ENCODE measurements at regions not wholly inside any gene's neighbourhood (a gene's known extent, or its start where the extent isn't known, plus 50 kb on each side); places are given as distances from the start of the nearest gene placed in this dataset.
A peak's percentile ranks its signal among the peaks of the same experiment; 100 is the strongest.

DNA sequence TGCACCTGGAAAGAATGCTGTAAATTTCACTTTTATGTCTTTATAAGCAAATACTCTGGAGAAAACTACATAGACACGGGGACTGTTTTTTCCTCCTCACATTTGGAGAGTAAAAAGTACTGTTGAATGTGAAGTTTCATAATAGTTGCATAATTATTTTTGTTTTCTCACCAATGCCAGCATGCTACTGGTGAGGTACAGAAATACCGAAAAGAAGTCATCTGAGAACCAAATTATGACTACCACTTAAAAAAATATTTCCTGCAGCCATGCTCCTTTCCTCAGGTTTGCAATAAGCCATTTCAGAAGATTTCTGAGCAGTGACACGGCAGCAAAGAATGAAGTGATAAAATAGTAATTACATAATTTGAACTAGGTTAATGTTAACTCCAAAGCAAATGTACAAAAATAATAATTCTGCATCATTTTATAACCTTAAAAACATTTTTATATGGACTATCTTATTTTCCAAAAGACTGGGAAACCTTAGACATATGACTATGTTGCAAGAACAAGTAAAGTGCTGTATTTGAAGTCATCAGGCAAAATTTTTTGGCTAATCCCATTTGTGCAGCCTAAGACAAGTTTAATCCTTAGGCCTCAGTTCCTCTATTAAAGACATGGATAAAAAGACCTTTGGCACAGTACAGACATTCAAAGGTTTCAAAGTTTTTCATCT is 144.7 kb downstream of the PCSK1 start:
- Histone ChIP-seq H3K4me3 (ENCODE audit: low read length) (no peak overlapping the region), H3K4me1 (ENCODE audit: insufficient read depth, low read length) (peaks cover 28% of the 10 kb centered on the region), H3K36me3 (ENCODE audit: insufficient read depth, low read length) (no peaks in the 10 kb centered on the region), H3K9me3 (ENCODE audit: low read length) (peaks cover 4% of the 10 kb centered on the region), H2AFZ (ENCODE audit: low read depth, low read length) (no peak overlapping the region), H3K27me3 (ENCODE audit: insufficient read depth, low read length) (no peaks in the 10 kb centered on the region)

- Histone ChIP-seq H2AFZ (ENCODE audit: low read depth, low read length) (peak overlapping the region; percentile 5), H3K27me3 (ENCODE audit: insufficient read depth, low read length) (no peaks in the 10 kb centered on the region), H3K4me3 (ENCODE audit: low read length) (no peak overlapping the region), H3K9me3 (ENCODE audit: low read length) (peaks cover 4% of the 10 kb centered on the region), H3K4me1 (ENCODE audit: insufficient read depth, low read length) (peaks cover 28% of the 10 kb centered on the region), H3K36me3 (ENCODE audit: insufficient read depth, low read length) (no peaks in the 10 kb centered on the region)
These were observed 145.9 kb downstream of the PCSK1 start for GRCh38 chr5:96287136-96287535.

- no peak overlapping the region for H2AFZ ChIP-seq (ENCODE audit: low read depth, low read length)
- H3K4me3 ChIP-seq (ENCODE audit: low read length), result no peak overlapping the region
- no peaks in the 10 kb centered on the region for H3K27me3 ChIP-seq (ENCODE audit: insufficient read depth, low read length)
- peaks cover 4% of the 10 kb centered on the region for H3K9me3 ChIP-seq (ENCODE audit: low read length)
- peaks cover 28% of the 10 kb centered on the region for H3K4me1 ChIP-seq (ENCODE audit: insufficient read depth, low read length)
- H3K36me3 ChIP-seq (ENCODE audit: insufficient read depth, low read length), result no peaks in the 10 kb centered on the region
These were observed 147.2 kb downstream of the PCSK1 start for GRCh38 chr5:96285823-96286222.

- Histone ChIP-seq H3K4me1 (ENCODE audit: insufficient read depth, low read length) (peaks cover 28% of the 10 kb centered on the region), H3K36me3 (ENCODE audit: insufficient read depth, low read length) (no peaks in the 10 kb centered on the region), H3K9me3 (ENCODE audit: low read length) (peaks cover 4% of the 10 kb centered on the region), H3K27me3 (ENCODE audit: insufficient read depth, low read length) (no peaks in the 10 kb centered on the region), H3K4me3 (ENCODE audit: low read length) (no peak overlapping the region), H2AFZ (ENCODE audit: low read depth, low read length) (no peak overlapping the region)
These were observed 148.2 kb downstream of the PCSK1 start for GRCh38 chr5:96284727-96285389.

DNA sequence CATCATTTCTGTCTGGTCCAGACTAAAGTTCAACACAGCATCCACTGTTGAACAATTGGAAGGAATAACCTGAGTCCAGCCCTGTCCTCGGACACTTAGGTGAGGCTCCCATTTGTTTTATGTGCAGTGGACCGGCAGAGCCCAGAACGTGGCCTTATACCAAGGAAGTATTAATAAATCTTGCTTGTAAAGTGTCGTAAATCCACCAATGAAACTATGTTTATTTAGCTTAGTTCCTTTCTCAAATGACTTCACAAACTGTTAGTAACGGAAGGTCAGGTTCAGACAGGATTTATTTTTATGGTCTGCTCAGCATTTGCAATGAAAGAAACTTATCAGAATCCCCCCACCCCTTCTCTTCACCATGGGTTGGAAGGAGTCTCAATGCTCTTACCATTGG is 149.5 kb downstream of the PCSK1 start:
- H3K4me3 ChIP-seq (ENCODE audit: low read length), result no peak overlapping the region
- no peaks in the 10 kb centered on the region for H3K36me3 ChIP-seq (ENCODE audit: insufficient read depth, low read length)
- peaks cover 4% of the 10 kb centered on the region for H3K9me3 ChIP-seq (ENCODE audit: low read length)
- H2AFZ ChIP-seq (ENCODE audit: low read depth, low read length), result no peak overlapping the region
- H3K27me3 ChIP-seq (ENCODE audit: insufficient read depth, low read length), result no peaks in the 10 kb centered on the region
- peaks cover 28% of the 10 kb centered on the region for H3K4me1 ChIP-seq (ENCODE audit: insufficient read depth, low read length)

GRCh38 chr5:96282020-96282419 is 151.0 kb downstream of the PCSK1 start:
- Histone ChIP-seq H3K36me3 (ENCODE audit: insufficient read depth, low read length) (no peaks in the 10 kb centered on the region), H2AFZ (ENCODE audit: low read depth, low read length) (no peak overlapping the region), H3K4me3 (ENCODE audit: low read length) (no peak overlapping the region), H3K4me1 (ENCODE audit: insufficient read depth, low read length) (peaks cover 17% of the 10 kb centered on the region), H3K9me3 (ENCODE audit: low read length) (peaks cover 4% of the 10 kb centered on the region), H3K27me3 (ENCODE audit: insufficient read depth, low read length) (no peaks in the 10 kb centered on the region)

GRCh38 chr5:96280946-96281393 is 152.1 kb downstream of the PCSK1 start:
- Histone ChIP-seq H3K36me3 (ENCODE audit: insufficient read depth, low read length) (no peaks in the 10 kb centered on the region), H3K9me3 (ENCODE audit: low read length) (peaks cover 4% of the 10 kb centered on the region), H3K4me3 (ENCODE audit: low read length) (no peak overlapping the region), H3K27me3 (ENCODE audit: insufficient read depth, low read length) (no peaks in the 10 kb centered on the region), H2AFZ (ENCODE audit: low read depth, low read length) (no peak overlapping the region), H3K4me1 (ENCODE audit: insufficient read depth, low read length) (peaks cover 6% of the 10 kb centered on the region)

GRCh38 chr5:96279801-96280542 is 153.1 kb downstream of the PCSK1 start:
- Histone ChIP-seq H2AFZ (ENCODE audit: low read depth, low read length) (no peak overlapping the region), H3K4me3 (ENCODE audit: low read length) (no peak overlapping the region), H3K4me1 (ENCODE audit: insufficient read depth, low read length) (no peaks in the 10 kb centered on the region), H3K36me3 (ENCODE audit: insufficient read depth, low read length) (no peaks in the 10 kb centered on the region), H3K9me3 (ENCODE audit: low read length) (peaks cover 4% of the 10 kb centered on the region), H3K27me3 (ENCODE audit: insufficient read depth, low read length) (no peaks in the 10 kb centered on the region)

DNA sequence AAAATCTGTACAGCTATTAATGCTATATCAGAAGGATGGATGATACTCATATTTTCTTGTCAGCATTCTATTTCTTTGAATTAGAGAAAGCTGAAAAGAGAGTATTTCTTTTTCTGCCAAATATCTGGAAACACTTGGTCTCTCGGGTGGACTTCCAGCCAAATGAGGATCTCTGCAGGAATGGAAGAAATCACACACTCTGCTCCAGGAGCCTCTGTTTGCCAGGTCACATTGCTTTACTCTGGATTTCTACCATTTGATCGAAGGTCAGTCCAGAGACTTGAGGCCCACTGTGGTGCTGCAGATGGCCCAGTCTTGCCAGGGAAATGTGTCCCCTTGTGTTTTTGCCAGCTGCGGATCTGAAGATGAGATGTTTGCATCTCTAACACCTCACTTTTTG is 154.1 kb downstream of the PCSK1 start:
- H3K27me3 ChIP-seq (ENCODE audit: insufficient read depth, low read length), result no peaks in the 10 kb centered on the region
- peaks cover 4% of the 10 kb centered on the region for H3K9me3 ChIP-seq (ENCODE audit: low read length)
- H3K4me1 ChIP-seq (ENCODE audit: insufficient read depth, low read length), result no peaks in the 10 kb centered on the region
- no peaks in the 10 kb centered on the region for H3K36me3 ChIP-seq (ENCODE audit: insufficient read depth, low read length)
- H3K4me3 ChIP-seq (ENCODE audit: low read length), result no peak overlapping the region
- H2AFZ ChIP-seq (ENCODE audit: low read depth, low read length), result no peak overlapping the region

GRCh38 chr5:96275051-96275450 is 158.0 kb downstream of the PCSK1 start:
- H3K9me3 ChIP-seq (ENCODE audit: low read length), result peaks cover 3% of the 10 kb centered on the region
- no peaks in the 10 kb centered on the region for H3K36me3 ChIP-seq (ENCODE audit: insufficient read depth, low read length)

GRCh38 chr5:96265487-96265886 is 167.6 kb downstream of the PCSK1 start:
- H3K4me1 ChIP-seq (ENCODE audit: insufficient read depth, low read length), result no peaks in the 10 kb centered on the region
- no peaks in the 10 kb centered on the region for H3K36me3 ChIP-seq (ENCODE audit: insufficient read depth, low read length)
- H3K9me3 ChIP-seq (ENCODE audit: low read length), result peaks cover 3% of the 10 kb centered on the region
- no peak overlapping the region for H2AFZ ChIP-seq (ENCODE audit: low read depth, low read length)
- no peaks in the 10 kb centered on the region for H3K27me3 ChIP-seq (ENCODE audit: insufficient read depth, low read length)
- no peak overlapping the region for H3K4me3 ChIP-seq (ENCODE audit: low read length)

More at GRCh38 chr5:96275051-96275450, 158.0 kb downstream of the PCSK1 start:
- H2AFZ ChIP-seq (ENCODE audit: low read depth, low read length), result no peak overlapping the region
- H3K27me3 ChIP-seq (ENCODE audit: insufficient read depth, low read length), result no peaks in the 10 kb centered on the region
- no peaks in the 10 kb centered on the region for H3K4me1 ChIP-seq (ENCODE audit: insufficient read depth, low read length)
- no peak overlapping the region for H3K4me3 ChIP-seq (ENCODE audit: low read length)

- H3K27me3 ChIP-seq (ENCODE audit: insufficient read depth, low read length), result no peaks in the 10 kb centered on the region
- H3K9me3 ChIP-seq (ENCODE audit: low read length), result peaks cover 2% of the 10 kb centered on the region
- H3K36me3 ChIP-seq (ENCODE audit: insufficient read depth, low read length), result no peaks in the 10 kb centered on the region
- H3K4me3 ChIP-seq (ENCODE audit: low read length), result no peak overlapping the region
- no peak overlapping the region for H2AFZ ChIP-seq (ENCODE audit: low read depth, low read length)
- H3K4me1 ChIP-seq (ENCODE audit: insufficient read depth, low read length), result no peaks in the 10 kb centered on the region
These were observed 169.0 kb downstream of the PCSK1 start for GRCh38 chr5:96264047-96264446.

- H3K9me3 ChIP-seq (ENCODE audit: low read length), result no peaks in the 10 kb centered on the region
- H3K4me1 ChIP-seq (ENCODE audit: insufficient read depth, low read length), result no peaks in the 10 kb centered on the region
- H3K4me3 ChIP-seq (ENCODE audit: low read length), result no peak overlapping the region
- H3K36me3 ChIP-seq (ENCODE audit: insufficient read depth, low read length), result no peaks in the 10 kb centered on the region
- H3K27me3 ChIP-seq (ENCODE audit: insufficient read depth, low read length), result no peaks in the 10 kb centered on the region
- H2AFZ ChIP-seq (ENCODE audit: low read depth, low read length), result no peak overlapping the region
These were observed 170.9 kb downstream of the PCSK1 start for GRCh38 chr5:96262105-96262504.

Measured in neuron (in vitro differentiated cells).